ES-I3 (cell line): ENCODE measurements at regions not wholly inside any gene's neighbourhood (a gene's known extent, or its start where the extent isn't known, plus 50 kb on each side); places are given as distances from the start of the nearest gene placed in this dataset.

ENCODE experiments used
- H3K36me3 ChIP-seq: 2 replicates; pipeline ENCODE4 v1.6.1; 2013; ENCODE audit warnings: mild to moderate bottlenecking, low read length, control low read depth, moderate library complexity; ENCODE audit not compliant: insufficient read depth
- H3K4me1 ChIP-seq: 2 replicates; pipeline ENCODE4 v1.6.1; 2013; ENCODE audit warnings: mild to moderate bottlenecking, control low read depth, low read length; ENCODE audit not compliant: insufficient read depth
- H3K9ac ChIP-seq: 2 replicates; pipeline ENCODE4 v1.6.1; 2013; ENCODE audit warnings: low read depth, mild to moderate bottlenecking, low read length, moderate library complexity
- H3K9me3 ChIP-seq: 2 replicates; pipeline ENCODE4 v1.6.1; 2013; ENCODE audit warnings: mild to moderate bottlenecking, low read length, moderate library complexity; ENCODE audit not compliant: control insufficient read depth, insufficient read depth

- H3K9ac ChIP-seq, result no peak overlapping the region
- H3K4me1 ChIP-seq, result no peaks in the 10 kb centered on the region
- H3K9me3 ChIP-seq, result no peaks in the 10 kb centered on the region
- no peaks in the 10 kb centered on the region for H3K36me3 ChIP-seq
Observed at GRCh38 chr1:94596260-94596659, 54.7 kb upstream of the F3 start.

- Histone ChIP-seq H3K4me1 (peaks cover 2% of the 10 kb centered on the region; the same call in 1 of the 2 replicates), H3K9ac (no peak overlapping the region), H3K36me3 (no peaks in the 10 kb centered on the region), H3K9me3 (no peaks in the 10 kb centered on the region)
Observed at GRCh38 chr1:94595658-94596057, 54.1 kb upstream of the F3 start.

- no peak overlapping the region for H3K9ac ChIP-seq
- peaks cover 5% of the 10 kb centered on the region; the same call in 1 of the 2 replicates for H3K4me1 ChIP-seq
- H3K9me3 ChIP-seq, result no peaks in the 10 kb centered on the region
- no peaks in the 10 kb centered on the region for H3K36me3 ChIP-seq
Observed at GRCh38 chr1:94593611-94594010, 52.1 kb upstream of the F3 start.

DNA sequence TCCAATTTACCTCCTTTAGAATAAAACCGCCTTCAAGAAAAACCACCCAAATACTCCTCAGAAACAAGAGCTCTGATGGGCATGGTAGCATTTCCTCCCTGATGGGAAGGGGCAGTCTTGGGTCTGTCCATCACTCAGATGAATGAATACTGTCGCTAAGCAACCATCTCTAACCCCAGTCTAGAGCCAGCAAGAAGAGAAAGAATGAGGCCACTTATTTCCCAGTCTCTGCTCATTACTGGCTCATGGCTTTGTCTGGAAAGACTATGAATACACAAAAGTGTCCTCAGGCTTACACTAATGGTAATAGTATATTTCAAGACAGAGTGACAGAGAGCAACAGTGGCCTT lies 51.0 kb upstream of the F3 start:
- no peaks in the 10 kb centered on the region for H3K36me3 ChIP-seq
- no peaks in the 10 kb centered on the region for H3K9me3 ChIP-seq
- peaks cover 5% of the 10 kb centered on the region; the same call in 1 of the 2 replicates for H3K4me1 ChIP-seq
- H3K9ac ChIP-seq, result no peak overlapping the region

GRCh38 chr1:94591823-94592570 lies 50.4 kb upstream of the F3 start:
- H3K36me3 ChIP-seq, result no peaks in the 10 kb centered on the region
- H3K4me1 ChIP-seq, result peaks cover 5% of the 10 kb centered on the region; the same call in 1 of the 2 replicates
- H3K9ac ChIP-seq, result no peak overlapping the region
- no peaks in the 10 kb centered on the region for H3K9me3 ChIP-seq
